ENCODE measurements at regions not wholly inside any gene's neighbourhood (a gene's known extent, or its start where the extent isn't known, plus 50 kb on each side); places are given as distances from the start of the nearest gene placed in this dataset.
"Not testable (repeated sequence)": the region's sequence is repeated elsewhere in the genome, so short reads cannot be mapped to it uniquely, and the experiment has no call there.

DNA sequence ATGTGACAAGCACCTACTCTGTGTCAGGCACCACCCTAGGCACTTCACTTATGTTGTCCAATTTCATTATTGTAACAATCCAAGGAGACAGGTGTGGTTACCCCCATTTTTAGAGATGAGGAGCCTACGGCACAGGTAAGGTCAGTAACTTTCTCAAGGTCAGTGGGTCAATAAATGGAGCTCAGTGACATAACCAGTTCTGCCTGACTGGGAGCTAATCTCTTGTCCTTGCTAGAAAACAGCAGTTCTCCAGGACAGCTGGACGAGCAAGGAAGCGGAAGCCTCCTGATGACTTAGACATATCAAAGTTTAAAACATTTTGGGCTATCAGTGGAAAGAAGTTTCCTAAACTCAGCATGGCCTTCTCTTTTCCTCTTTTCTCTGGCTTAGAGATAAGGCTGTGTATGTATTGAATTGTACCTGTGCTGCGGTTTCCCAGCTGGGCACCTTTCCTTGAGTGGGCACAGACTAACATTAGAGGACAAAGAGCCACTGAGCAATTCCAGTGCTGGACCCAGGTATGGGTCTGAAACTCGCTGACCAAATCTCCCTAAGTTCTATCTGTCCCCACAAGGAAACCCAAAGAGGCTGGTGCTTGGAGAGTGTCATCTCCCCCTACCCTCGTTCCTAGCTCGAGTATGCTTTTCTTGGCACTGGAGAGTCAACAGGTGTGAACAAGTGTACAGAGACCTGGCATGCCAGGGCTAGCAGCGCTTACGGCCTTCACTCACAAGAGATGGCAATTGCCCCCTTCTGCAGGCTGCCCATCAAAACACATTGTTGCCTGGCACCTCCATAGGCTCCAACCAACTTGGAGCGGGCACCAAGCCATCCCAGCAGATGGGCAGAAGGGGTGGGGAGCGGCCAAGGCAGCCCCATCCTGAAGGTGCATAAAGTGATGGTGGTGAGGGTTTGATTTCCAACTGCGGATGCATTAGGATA is 456.1 kb upstream of the PROX1 start:
- no peak for DNase-seq (ENCODE audit: low read depth in 2 of 2)

DNA sequence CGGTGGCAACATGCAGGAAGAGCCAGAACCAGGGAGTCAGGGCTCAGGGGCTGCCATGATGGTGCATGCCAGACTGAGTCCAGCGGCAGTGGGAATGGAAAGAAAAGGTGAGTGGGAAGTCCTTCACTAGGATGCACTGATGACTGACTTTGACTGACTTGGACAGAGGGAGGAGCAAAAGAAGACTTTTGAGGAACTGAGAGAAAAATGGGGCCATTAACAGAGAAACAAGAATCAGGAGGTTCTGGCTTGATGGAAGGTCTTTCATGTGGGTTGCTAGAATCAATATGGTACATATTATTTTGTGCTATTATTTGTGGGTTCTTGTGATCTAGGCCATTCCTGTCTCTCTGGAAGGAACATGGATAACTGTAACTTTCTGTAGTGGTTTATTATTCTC is 454.6 kb upstream of the PROX1 start:
- no peak for DNase-seq (ENCODE audit: low read depth in 2 of 2)

DNA sequence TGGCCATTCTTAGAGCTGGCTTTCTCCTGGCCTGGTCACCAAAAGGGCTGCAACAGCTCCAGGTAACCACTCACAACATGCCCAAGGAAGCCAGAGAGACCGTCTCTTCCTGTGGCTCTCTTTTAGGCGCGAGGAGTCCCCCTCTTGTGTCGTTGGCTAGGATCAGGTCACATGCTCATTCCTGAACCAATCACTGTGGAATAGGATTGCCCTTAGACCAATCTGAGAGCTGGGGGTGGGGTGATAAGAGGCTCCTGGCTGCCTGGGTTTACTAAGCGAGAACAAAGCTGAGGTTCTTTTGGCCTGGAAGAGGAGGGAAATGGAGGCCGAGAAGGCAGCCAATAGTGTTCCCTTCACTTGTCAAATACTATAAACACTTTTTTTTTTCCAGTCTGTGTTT is 452.1 kb upstream of the PROX1 start:
- no peak for DNase-seq (ENCODE audit: low read depth in 2 of 2)

DNA sequence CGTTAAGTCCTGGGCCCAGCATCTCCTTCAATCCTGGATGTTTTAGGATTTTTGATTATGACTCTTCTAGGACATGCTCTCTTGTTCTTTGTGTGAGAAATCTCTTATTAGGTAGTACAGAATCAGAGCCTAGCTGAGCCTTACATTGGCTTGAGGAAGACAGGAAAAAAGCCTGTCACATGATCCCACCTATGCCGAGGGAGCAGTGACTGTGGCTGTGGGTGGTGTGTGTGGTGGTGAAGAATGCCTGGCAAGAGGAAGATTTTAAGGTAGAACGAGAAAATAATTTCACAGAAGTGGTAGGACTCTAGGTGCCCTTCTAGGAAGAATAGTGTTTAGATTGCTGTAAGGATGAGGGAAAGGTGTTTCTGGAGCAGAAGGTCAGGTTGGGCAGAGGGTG is 449.5 kb upstream of the PROX1 start:
- no peak for DNase-seq (ENCODE audit: low read depth in 2 of 2)

DNA sequence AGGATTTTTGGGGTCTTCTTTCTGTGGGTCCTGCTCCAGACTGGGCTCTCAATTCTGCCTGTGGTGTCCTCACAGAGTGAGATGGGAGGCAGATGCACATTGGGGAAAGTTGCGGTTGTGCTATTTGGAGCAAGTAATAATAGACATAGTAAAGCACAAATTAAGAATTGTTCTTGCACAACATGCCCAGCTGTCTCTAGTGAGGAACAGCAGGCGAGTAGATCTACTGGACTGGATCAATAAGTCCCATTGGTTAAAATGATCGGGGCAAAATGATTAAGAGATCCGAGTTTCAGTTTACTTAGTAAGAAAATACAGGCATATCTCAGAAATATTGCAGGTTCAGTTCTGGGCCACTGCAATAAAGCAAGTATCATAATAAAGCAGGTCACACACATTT is 448.3 kb upstream of the PROX1 start:
- no peak for DNase-seq (ENCODE audit: low read depth in 2 of 2)

DNA sequence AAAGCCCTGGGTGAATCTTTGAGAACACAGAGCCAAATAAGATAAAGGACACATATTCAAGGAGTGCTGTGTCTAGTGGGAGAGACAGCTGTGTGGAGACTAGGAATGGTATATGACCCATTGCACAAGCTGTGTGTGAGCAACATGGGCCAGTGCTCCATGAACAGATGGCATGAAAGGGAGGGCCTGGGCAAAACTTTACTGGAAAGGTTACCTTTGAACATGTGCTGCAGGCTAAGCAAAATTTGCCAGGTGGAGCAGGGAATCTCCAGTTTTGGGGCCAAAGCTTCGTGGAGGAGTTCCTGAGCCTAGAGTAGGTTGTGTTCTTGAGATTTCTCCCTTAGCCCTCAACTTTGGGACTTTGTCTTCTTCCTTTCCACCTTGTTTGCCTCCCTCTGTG is 446.1 kb upstream of the PROX1 start:
- no peak for DNase-seq (ENCODE audit: low read depth in 2 of 2)

DNA sequence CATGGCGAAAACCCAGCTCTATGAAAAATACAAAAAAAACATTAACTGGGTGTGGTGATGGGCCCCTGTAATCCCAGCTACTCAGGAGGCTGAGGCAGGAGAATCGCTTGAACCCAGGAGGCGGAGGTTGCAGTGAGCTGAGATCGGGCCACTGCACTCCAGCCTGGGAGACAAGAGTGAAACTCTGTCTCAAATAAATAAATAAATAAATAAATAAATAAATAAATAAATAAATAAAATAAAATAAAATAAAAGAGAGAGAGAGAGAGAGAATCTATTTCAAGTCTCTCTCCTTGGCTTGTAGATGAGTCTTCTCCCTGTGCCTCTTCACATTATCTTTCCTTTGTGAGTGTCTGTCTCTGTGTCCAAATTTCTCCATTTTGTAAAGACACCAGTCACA is 442.6 kb upstream of the PROX1 start:
- DNase-seq (ENCODE audit: low read depth in 2 of 2): not testable (repeated sequence)

DNA sequence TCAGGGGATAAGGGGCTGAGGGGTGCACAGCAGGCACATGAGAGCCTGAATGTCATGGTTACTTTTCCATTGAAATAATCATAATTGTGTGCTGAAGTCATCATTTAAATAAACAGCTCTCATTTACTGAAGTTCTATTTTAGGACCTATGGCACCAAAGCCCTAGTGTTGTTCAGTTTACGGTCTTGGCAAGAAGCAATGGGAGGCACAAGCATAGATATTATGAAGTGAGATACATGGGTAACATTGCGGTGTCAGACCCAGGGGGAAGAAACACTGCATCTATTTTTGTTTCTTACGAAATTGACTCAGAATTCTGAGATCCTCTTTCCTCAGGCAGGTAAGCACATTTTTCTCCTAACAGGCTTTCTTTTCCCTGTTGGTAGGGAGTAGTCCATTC is 437.8 kb upstream of the PROX1 start:
- no peak for DNase-seq (ENCODE audit: low read depth in 2 of 2)

DNA sequence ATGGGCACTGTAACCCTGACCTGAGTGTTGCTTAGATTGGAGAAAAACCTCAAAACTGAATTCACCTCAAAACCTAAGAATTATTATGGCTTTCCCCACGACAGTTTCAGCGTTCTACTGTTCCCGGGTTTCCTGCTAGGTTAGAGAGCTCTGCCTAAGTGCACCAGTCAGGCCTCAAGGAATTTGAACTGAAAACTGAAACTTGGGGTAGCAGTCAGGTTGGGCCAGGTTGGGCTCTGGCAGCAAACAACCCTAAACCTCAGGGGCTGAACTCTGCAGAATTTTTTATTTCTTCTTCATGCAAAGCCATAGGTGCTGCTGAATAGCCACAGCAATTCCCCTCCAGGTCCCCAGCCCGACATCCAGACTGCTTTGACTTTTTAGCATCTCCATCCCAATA is 437.0 kb upstream of the PROX1 start:
- DNase-seq (ENCODE audit: low read depth in 2 of 2): no peak

DNA sequence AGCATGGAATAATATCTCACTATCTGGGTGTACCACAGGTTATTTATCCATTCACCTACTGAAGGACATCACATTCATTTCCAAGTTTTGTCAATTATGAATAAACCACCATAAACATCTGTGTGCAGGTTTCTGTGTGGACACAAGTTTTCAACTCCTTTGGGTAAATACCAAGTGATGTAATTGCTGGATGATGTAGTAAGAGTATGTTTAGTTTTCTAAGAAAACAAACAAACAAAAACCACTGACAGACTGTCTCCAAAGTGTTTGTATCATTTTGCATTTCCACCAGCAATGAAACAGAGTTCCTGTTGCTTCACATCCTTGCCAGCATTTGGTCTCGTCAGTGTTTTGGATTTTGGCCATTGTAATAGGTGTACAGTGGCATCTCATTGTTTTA is 435.7 kb upstream of the PROX1 start:
- no peak for DNase-seq (ENCODE audit: low read depth in 2 of 2)

DNA sequence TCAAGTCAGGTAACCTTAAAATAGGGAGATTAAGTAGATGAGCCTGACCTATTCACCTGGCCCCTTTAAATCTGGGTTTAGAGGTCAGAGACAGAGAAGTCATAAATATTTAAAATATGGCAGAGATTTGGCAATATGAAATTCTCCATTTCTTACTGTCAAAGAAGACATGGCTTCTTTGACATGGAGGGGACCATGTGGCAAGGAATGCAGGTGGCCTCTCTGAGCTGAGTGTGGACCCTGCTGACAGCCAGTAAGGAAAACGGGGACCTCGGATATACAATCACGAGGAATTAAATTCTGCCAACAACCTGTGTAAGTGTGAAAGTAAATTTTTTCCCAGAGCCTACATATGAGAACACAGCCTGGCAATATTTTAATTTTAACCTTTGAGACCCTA is 427.5 kb upstream of the PROX1 start:
- DNase-seq (ENCODE audit: low read depth in 2 of 2): no peak

DNA sequence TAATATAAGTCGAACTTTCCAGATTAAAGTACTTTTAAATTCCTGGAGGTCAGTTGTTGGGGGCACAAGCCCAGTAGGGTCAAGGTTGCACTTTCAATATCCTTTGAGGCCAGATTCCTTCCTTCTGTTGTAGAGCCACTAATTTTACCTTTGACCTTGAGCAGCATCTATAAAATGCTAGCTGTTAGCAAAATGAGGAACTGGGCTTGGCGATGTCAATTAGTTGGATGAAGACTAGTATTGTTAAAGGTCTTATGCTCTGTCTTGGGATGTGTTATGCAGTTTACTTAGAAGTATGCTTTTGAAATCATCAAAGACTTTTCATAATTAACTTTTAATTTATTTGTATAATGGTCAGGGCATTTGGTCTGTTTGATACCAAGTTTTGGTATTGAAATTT is 425.9 kb upstream of the PROX1 start:
- no peak for DNase-seq (ENCODE audit: low read depth in 2 of 2)

DNA sequence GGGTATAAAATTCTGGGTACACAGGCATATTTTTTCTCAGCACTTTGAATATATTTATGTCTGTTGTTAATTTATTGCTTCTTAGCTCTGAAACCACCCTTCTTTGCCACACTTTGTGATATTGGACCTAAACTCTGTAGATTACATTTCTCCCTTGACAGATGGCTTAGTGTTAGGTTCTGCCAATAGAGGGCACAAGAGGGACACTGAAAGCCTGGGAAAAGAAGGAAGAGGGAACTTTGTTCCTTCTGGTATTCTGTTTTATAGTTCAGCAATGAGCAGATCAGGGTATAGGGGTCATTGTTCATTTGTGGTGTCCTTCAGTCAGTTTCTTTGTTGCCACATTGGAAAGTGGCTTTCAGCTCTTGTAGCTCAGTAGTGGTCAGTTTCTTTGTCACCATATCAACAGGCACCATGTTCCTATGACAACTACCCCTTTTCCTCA is 423.5 kb upstream of the PROX1 start:
- no peak for DNase-seq (ENCODE audit: low read depth in 2 of 2)

DNA sequence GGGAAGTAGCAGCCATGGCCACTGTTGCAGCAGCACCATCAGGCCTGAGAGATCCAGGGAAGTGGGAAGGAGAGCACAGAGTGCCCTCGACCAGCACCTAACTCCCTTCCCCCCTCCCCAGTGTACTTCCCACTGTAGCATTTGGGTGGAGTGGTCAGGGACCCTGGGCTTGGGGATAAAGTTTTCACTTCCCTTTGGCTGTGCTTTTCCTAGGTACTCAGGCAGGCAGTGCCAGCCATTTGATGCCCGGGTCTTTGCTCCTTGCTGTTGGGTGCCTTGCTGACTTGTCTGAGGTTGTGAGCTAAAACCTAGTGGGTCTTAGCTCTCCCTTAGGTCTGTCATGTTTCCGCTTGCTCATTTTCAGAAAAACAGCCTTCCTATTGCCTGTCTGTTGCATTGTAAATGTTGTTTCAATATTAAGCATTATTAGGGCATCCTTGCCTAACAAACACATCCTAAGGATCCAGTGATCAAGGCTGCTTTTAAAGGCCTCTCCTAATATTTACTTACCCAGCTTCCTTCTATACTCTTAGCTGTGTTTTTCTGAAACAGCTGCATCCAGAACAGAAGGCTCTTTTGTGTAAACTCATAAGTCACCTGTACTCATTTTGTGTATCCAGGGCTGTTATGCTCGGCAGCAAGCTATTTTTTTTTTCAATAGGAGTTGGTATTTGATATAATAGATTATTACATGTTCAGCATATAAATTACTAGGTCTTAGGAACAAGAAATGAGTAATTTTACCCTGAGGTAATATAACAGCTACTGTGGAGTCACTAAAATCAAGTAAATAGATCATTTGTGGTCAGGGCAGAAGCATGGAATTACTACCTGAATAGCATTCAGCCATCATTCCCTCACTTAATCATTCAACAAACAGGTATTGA is 418.6 kb upstream of the PROX1 start:
- DNase-seq (ENCODE audit: low read depth in 2 of 2): no peak

DNA sequence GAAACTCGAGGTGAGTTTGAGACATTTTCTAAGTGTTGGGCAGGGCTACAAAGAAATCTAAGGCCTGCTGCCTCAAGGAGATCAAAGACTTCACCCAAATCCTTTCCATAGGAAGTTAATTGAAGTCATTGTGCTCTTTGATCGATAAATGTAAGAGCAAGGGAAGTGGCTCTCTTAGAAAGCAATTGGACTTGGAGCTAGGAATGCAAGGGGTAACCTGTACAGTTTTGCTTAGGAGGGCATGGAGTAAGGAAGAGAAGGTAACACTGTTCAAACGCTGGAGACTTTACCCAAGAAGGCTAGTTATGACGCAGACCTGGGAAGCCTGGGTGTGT is 418.0 kb upstream of the PROX1 start:
- DNase-seq (ENCODE audit: low read depth in 2 of 2): no peak

DNA sequence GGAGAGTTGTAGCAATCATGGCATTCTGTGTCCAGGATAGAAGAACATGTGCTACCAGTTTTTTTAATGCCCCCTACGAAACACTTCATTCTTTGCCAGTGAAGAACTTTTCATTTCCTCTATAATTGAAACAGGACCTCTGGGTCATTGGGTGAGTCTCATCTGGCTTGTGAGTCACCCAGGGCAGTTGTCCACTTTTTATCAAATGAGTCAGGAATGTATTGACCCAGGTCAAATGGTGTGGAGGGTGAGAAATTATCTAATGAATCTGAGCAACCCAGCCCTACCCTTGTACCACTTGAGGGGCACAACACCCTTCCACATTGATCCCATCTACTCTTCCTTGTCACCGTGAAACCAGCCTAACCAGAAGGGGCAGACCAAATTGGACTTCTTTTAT is 417.3 kb upstream of the PROX1 start:
- no peak for DNase-seq (ENCODE audit: low read depth in 2 of 2)

DNA sequence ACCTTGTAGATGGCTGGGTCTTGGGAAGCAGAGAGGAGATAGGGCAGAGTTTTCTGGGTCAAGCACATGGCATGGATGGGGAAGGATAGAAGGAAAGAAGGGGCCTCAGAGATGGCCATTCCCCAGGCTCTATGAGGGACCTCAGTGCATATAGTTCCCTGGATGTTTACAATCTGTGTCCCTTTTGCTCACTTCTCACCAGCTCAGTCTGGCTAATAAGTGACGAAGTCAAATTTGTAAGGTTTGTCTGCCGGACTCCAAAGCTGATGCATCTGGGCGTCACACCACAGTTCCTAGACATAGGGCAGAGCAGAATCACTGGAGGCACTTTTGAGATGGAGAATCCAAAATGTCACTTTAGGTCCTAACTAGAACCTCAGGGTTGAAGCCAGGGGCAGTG is 416.4 kb upstream of the PROX1 start:
- no peak for DNase-seq (ENCODE audit: low read depth in 2 of 2)

DNA sequence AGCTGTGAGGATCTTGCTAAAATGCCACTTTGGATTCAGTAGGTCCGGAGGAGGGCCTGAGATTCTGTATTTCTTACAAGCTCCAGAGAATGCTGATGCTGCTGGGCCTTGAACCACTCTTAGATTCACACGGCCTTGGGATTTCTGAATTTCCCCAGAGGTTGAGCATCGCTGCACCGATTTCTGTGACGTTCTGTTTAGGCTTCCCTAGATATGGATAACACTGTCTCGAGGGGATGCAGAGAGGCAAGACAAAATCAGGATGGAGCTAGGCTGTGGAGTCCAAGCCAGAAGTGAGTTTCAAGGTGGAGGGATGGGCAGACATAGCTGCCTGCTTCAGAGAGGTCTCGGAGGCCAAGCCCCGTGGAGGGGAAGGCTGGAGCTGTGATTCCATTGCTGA is 415.9 kb upstream of the PROX1 start:
- no peak for DNase-seq (ENCODE audit: low read depth in 2 of 2)

DNA sequence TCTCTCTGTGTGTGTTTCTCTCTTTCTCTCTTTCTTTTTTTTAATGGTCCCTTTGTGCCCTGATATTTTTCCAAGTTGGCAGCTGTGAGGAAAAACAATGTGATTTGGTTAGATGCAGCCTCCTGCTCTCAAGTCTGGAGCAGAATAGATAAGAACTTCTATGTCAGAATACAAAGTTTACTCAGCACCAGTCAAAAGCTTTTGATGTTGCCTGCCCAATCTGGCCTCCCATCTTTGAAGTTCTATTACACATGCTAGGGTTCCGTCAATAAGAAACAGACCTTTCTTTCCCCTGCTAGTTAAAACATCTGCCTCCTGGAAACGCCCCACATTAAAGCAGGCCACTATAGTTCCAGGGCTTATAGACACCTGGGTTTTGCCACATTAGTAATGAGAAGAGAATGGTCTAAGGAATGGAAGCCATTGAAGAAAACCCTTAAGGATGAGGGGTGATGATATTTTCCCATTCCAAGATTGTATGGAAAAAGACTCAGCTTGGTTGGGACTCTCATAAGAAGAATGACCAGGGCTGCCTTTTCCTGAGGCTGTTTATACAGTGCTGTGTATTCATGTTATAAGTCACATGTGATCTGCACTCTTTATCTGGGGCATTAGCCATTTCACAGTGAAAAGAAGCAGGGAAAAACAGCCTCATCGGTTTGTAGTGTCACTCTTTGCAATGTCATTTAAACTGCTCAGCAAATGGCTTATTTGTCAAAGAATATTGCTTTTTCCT is 414.7 kb upstream of the PROX1 start:
- DNase-seq (ENCODE audit: low read depth in 2 of 2): no peak

DNA sequence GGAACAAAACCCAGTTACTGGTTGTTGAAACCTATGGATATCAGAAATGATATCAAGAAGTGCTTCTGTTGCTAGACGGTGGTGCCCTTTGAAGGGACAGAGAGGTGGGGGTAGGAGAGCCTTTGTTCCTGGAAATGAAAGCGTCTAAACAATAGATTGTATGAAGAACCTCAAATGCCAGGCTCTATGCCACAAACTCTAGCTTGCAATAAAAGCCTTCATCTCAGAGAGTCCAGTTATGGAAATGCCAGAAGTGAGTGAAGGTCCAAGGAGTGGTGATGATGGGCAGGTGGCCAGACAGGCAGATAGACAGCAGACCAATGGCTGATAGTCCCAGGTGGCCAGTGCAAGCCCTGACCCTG is 414.1 kb upstream of the PROX1 start:
- no peak for DNase-seq (ENCODE audit: low read depth in 2 of 2)

DNA sequence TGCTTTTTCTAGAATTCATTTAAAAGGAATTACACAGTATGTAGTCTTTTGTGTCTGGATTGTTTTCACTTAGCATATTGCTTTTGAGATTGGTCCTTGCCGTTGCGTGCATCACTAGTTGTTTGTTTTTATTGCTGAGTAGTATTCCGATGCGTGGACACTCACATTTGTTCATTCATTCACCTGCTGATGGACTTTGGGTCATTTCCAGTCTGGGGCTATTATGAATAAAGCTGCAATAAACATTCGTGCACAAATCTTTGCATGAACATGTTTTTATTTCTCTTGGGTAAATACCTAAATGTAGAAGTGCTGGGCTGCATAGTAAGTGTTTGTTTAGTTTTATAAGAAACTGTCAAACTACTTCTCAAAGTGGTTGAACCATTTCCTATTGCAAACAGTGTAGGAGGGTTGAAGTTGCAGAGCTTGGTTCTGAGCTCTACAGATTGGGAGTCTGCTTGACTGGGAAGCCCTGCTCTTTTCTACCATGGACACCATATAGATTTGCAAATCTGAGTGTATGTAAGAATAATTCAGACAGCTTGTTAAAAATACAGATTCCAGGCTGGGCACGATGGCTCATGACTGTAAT is 404.7 kb upstream of the PROX1 start:
- DNase-seq (ENCODE audit: low read depth in 2 of 2): no peak

DNA sequence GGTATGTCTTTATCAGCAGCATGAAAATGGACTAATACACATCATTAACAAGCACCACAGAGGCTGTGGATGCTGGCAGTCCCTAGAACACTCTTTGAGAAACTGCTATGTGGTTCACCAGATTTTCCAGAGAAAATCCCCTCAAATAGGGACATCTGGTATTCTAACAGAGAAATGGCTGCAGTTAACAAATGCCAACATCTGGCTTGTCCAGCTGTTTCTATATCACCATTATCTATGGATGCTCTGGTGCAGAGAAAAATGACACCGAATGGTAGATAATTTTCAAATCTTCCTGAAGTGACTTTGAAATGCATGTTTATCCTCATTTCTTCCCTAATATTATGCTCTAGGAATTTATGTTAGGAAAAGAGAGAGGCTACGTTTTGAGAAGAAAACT is 403.5 kb upstream of the PROX1 start:
- DNase-seq (ENCODE audit: low read depth in 2 of 2): no peak

Measured in stimulated activated CD4-positive, alpha-beta T cell treated with anti-CD3 and anti-CD28 coated beads, Interleukin-4, amount 100 ng/mL, for 48 hours (primary cell).